ENCODE measurements at regions not wholly inside any gene's neighbourhood (a gene's known extent, or its start where the extent isn't known, plus 50 kb on each side); places are given as distances from the start of the nearest gene placed in this dataset.

DNA sequence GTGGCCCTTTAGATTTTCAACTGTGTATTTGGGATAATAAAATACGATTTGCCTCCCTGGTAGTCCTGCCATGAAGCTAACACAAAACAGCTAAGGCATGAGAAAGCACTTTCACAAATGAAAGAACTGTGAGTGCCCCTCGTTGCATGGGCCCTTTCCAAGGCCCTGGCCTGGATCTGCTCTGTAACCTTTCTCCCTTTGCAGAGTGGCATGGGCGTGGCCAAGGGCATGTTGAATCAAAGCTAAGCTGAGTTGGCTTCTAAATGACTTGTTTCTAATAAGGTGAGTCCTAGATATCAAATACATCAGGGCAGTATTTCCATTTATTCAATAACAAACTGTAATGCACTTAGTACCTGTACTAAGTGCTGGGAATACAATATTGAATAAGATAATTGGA lies 78.7 kb upstream of the PTPN3 start:
- TF ChIP-seq, protein P1, sequence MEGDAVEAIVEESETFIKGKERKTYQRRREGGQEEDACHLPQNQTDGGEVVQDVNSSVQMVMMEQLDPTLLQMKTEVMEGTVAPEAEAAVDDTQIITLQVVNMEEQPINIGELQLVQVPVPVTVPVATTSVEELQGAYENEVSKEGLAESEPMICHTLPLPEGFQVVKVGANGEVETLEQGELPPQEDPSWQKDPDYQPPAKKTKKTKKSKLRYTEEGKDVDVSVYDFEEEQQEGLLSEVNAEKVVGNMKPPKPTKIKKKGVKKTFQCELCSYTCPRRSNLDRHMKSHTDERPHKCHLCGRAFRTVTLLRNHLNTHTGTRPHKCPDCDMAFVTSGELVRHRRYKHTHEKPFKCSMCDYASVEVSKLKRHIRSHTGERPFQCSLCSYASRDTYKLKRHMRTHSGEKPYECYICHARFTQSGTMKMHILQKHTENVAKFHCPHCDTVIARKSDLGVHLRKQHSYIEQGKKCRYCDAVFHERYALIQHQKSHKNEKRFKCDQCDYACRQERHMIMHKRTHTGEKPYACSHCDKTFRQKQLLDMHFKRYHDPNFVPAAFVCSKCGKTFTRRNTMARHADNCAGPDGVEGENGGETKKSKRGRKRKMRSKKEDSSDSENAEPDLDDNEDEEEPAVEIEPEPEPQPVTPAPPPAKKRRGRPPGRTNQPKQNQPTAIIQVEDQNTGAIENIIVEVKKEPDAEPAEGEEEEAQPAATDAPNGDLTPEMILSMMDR (conservative IDR thresholded peaks at IDR 0.05; ENCODE audit: low read depth, low read length): no peak
- TF ChIP-seq POLR2A (IDR thresholded peaks at IDR 0.05; ENCODE audit: low read depth, low read length): no peak
- no peak for TF ChIP-seq RCOR1 (IDR thresholded peaks at IDR 0.05; ENCODE audit: insufficient replicate concordance, low read length)
- TF ChIP-seq CEBPB (IDR thresholded peaks at IDR 0.05; ENCODE audit: low read depth, low read length): no peak
- no peak for TF ChIP-seq ELK1 (IDR thresholded peaks at IDR 0.05; ENCODE audit: borderline replicate concordance, low read depth, low read length)
- TF ChIP-seq NFE2L2 (IDR thresholded peaks at IDR 0.05; ENCODE audit: low read depth, low read length): no peak
- no peak for TF ChIP-seq SMC3 (IDR thresholded peaks at IDR 0.05; ENCODE audit: low read depth, low read length)
- no peak for TF ChIP-seq RFX5 (IDR thresholded peaks at IDR 0.05; ENCODE audit: low read depth, low read length)
- no peak for TF ChIP-seq MXI1 (IDR thresholded peaks at IDR 0.05; ENCODE audit: borderline replicate concordance, low read depth, low read length)
- TF ChIP-seq, protein P2, sequence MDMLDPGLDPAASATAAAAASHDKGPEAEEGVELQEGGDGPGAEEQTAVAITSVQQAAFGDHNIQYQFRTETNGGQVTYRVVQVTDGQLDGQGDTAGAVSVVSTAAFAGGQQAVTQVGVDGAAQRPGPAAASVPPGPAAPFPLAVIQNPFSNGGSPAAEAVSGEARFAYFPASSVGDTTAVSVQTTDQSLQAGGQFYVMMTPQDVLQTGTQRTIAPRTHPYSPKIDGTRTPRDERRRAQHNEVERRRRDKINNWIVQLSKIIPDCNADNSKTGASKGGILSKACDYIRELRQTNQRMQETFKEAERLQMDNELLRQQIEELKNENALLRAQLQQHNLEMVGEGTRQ (IDR thresholded peaks at IDR 0.05; ENCODE audit: low read depth, low read length): no peak
- no peak for TF ChIP-seq BHLHE40 (IDR thresholded peaks at IDR 0.05; ENCODE audit: low read depth, low read length)
- TF ChIP-seq FOS (IDR thresholded peaks at IDR 0.05; ENCODE audit: low read depth, low read length): no peak
- TF ChIP-seq RAD21 (IDR thresholded peaks at IDR 0.05; ENCODE audit: low read length): no peak

Measured in IMR-90 (cell line).